ENCODE measurements at regions not wholly inside any gene's neighbourhood (a gene's known extent, or its start where the extent isn't known, plus 50 kb on each side); places are given as distances from the start of the nearest gene placed in this dataset.
"Not testable (repeated sequence)": the region's sequence is repeated elsewhere in the genome, so short reads cannot be mapped to it uniquely, and the experiment has no call there.

DNA sequence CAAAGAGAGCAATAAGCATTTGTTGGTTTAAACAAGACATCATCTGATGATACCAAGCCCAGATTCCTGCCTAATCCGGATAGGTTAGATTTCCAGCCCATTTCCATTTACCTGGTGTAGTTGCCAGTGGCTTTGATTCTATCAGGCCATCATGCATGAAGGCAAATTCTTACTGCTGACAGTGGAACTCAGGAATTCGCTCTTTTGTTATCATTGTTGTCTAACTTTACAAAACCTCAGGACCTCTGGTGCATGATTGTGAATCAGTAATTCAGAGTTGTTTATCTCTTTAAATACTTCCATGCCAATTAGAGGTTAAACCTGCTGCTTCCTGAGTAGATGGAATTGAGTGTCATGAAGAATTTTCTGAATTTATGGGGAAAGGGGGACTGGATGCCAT, 76.5 kb downstream of the C9orf152 start:
- Histone ChIP-seq H3K79me2 (ENCODE audit: insufficient read depth, low read length) (peaks cover 98% of the 10 kb centered on the region), H3K27ac (ENCODE audit: low read depth, low read length) (peak overlapping the region; percentile 56), H3K4me3 (ENCODE audit: insufficient read depth, low read length) (no peak overlapping the region), H3K36me3 (ENCODE audit: insufficient read depth, low read length) (peaks cover 11% of the 10 kb centered on the region), H3K4me2 (ENCODE audit: insufficient read depth, low read length) (no peak overlapping the region), H3K4me1 (ENCODE audit: insufficient read depth, low read length) (peaks cover 57% of the 10 kb centered on the region), H3K27me3 (ENCODE audit: insufficient read depth, low read length) (no peaks in the 10 kb centered on the region), H4K20me1 (ENCODE audit: insufficient read depth, low read length) (peaks cover 59% of the 10 kb centered on the region), H2AFZ (ENCODE audit: low read length) (no peak overlapping the region), H3K9me3 (ENCODE audit: low read depth, low read length) (no peaks in the 10 kb centered on the region)
- no peak for TF ChIP-seq CTCF (IDR thresholded peaks at IDR 0.05; ENCODE audit: extremely low read depth, low read depth, low read length)
- peak; percentile 59 for DNase-seq (ENCODE audit: insufficient read length, low spot score, missing footprints)

DNA sequence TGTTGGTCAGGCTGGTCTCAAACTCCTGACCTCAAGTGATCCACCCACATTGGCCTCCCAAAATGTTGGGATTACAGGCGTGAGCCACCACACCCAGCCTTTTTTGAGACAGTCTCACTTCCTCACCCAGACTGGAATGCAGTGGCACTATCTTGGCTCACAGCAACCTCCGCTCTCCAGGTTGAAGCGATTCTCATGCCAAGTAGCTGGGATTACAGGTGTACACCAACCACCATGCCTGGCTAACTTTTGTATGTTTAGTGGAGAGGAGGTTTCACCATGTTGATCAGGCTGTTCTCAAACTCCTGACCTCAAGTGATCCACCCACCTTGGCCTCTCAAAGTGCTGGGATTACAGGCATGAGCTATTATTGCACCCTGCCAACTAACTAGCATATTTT, 75.4 kb downstream of the C9orf152 start:
- Histone ChIP-seq H3K27ac (ENCODE audit: low read depth, low read length) (peak overlapping the region; percentile 65), H3K79me2 (ENCODE audit: insufficient read depth, low read length) (peaks cover 98% of the 10 kb centered on the region), H3K4me1 (ENCODE audit: insufficient read depth, low read length) (peaks cover 46% of the 10 kb centered on the region), H4K20me1 (ENCODE audit: insufficient read depth, low read length) (peaks cover 64% of the 10 kb centered on the region), H3K36me3 (ENCODE audit: insufficient read depth, low read length) (peaks cover 21% of the 10 kb centered on the region)
- not testable (repeated sequence) for H3K4me2 ChIP-seq (ENCODE audit: insufficient read depth, low read length); H3K27me3 ChIP-seq (ENCODE audit: insufficient read depth, low read length); H2AFZ ChIP-seq (ENCODE audit: low read length); H3K9me3 ChIP-seq (ENCODE audit: low read depth, low read length); DNase-seq (ENCODE audit: insufficient read length, low spot score, missing footprints); H3K4me3 ChIP-seq (ENCODE audit: insufficient read depth, low read length)

DNA sequence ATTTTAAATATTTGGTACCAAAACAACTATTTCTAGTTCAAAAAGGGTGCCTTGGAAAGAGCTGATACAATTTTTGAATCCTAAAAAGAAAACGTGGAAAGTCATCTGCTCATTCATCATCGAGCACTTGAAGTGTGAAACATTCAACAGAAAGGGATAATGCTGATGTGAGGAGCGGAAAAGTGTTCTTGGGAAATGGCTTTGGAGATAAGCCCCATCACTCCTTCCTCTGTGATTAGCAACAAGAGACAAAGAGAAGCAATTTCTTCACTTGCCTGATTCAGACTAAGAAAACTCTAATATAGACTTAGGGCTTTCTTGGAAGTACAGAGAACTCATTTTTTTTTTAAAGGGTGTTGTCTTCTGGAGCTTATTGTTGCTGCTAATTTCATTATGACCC, 74.9 kb downstream of the C9orf152 start:
- Histone ChIP-seq H3K4me1 (ENCODE audit: insufficient read depth, low read length) (peaks cover 41% of the 10 kb centered on the region), H2AFZ (ENCODE audit: low read length) (no peak overlapping the region), H3K4me3 (ENCODE audit: insufficient read depth, low read length) (no peak overlapping the region), H3K9me3 (ENCODE audit: low read depth, low read length) (no peaks in the 10 kb centered on the region), H3K27ac (ENCODE audit: low read depth, low read length) (peak overlapping the region; percentile 65), H3K27me3 (ENCODE audit: insufficient read depth, low read length) (no peaks in the 10 kb centered on the region), H4K20me1 (ENCODE audit: insufficient read depth, low read length) (peaks cover 64% of the 10 kb centered on the region), H3K36me3 (ENCODE audit: insufficient read depth, low read length) (peaks cover 24% of the 10 kb centered on the region), H3K79me2 (ENCODE audit: insufficient read depth, low read length) (peaks cover 98% of the 10 kb centered on the region), H3K4me2 (ENCODE audit: insufficient read depth, low read length) (no peak overlapping the region)
- no peak for TF ChIP-seq CTCF (IDR thresholded peaks at IDR 0.05; ENCODE audit: extremely low read depth, low read depth, low read length)
- DNase-seq (ENCODE audit: insufficient read length, low spot score, missing footprints): no peak

DNA sequence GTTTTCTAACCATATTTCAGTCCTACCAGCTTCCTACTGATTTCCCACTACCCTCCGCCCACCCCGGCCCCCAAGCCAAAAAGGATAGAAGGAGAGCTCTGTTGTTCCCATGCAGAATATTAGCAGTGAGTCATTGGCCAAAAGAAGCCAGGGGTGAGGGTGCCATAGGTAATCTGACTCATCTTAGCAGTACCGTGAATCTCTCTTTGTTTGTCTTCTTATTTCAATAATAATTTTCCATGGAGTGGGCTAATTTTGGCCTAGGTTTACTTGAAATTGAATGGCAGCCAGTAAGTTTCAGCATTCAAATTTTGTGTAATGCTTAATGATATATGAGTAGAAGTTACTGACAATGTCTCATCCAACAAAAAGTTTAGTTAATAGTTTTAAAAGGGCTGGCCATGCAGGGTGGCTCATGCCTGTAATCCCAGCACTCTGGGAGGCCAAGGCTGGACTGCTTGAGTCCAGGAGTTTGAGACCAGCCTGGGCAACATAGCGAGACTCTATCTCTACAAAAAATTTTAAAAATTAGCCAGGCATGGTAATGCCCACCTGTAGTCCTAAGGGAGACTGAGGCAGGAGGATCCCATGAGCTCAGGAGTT, 74.2 kb downstream of the C9orf152 start:
- Histone ChIP-seq H2AFZ (ENCODE audit: low read length) (no peak overlapping the region), H3K4me2 (ENCODE audit: insufficient read depth, low read length) (no peak overlapping the region), H3K36me3 (ENCODE audit: insufficient read depth, low read length) (peaks cover 29% of the 10 kb centered on the region), H3K27me3 (ENCODE audit: insufficient read depth, low read length) (no peaks in the 10 kb centered on the region), H3K9me3 (ENCODE audit: low read depth, low read length) (no peaks in the 10 kb centered on the region), H3K27ac (ENCODE audit: low read depth, low read length) (peak overlapping the region; percentile 65), H3K79me2 (ENCODE audit: insufficient read depth, low read length) (peaks cover 98% of the 10 kb centered on the region), H3K4me1 (ENCODE audit: insufficient read depth, low read length) (peaks cover 35% of the 10 kb centered on the region), H4K20me1 (ENCODE audit: insufficient read depth, low read length) (peaks cover 64% of the 10 kb centered on the region), H3K4me3 (ENCODE audit: insufficient read depth, low read length) (no peak overlapping the region)
- DNase-seq (ENCODE audit: insufficient read length, low spot score, missing footprints): no peak
- TF ChIP-seq CTCF (IDR thresholded peaks at IDR 0.05; ENCODE audit: extremely low read depth, low read depth, low read length): no peak
